Hindlimb muscle (tissue), 1 donor: ENCODE measurements at regions not wholly inside any gene's neighbourhood (a gene's known extent, or its start where the extent isn't known, plus 50 kb on each side); places are given as distances from the start of the nearest gene placed in this dataset.
"Not testable (repeated sequence)": the region's sequence is repeated elsewhere in the genome, so short reads cannot be mapped to it uniquely, and the experiment has no call there.

Experiments
- DNase-seq: peaks from one replicate; pipeline ENCODE4 v3.0.0-alpha.2; 2013

DNA sequence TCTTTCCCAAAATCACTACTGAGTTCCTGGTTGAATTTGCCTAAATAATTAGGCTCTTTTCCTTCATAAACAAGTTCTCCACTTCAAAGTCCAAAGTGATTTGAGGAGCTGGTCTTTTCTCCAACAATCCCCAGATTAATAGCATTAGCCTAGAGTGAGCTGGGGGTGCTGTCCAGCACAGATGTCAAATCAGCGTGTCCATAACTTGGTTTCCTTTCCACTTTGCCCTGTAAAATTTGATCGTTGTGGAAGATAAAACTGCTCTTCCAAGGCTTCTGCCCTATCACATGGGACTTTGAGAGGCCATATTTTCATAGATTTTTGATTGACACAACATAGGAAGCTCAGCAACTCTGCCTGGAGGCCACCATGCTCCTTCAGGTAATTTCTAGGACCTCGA lies 134.7 kb upstream of the RORB start:
- DNase-seq, result no peak

DNA sequence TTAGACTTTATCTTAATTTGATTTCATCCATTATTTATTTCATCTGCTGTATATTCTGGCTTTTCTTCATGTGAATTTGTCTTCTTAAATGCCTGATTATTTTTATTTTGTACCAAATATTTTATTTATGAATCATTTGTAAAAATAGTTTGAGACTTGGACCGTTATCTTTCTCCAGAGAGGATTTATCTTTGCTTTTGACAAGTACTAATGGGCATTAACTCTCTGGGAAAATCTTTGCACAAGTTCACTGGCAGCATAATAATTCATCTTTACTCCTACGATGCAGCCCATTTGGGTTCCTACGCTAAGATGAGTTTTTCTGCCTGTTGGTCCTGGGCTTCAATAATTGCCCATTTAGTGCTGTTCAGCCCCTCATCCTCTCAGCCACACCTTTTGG lies 131.0 kb upstream of the RORB start:
- no peak for DNase-seq

DNA sequence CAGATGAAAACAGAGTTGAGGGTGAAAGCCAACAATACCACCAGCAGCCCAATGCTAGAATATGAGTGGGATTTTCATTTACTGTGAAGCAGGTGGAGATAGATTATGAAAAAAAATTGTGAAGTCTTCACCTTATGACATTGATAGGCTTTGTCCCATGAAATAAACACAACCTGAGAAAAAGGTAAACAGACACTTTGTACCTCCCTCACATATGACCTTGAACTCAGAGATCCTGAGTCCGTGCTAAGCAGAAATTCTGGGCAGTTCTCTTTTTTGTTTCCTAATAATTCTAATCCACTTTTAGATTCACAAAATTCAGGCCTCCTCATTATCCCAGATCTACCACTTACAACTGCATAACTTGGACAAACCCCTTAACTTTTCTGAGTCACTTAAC lies 127.3 kb upstream of the RORB start:
- no peak for DNase-seq

DNA sequence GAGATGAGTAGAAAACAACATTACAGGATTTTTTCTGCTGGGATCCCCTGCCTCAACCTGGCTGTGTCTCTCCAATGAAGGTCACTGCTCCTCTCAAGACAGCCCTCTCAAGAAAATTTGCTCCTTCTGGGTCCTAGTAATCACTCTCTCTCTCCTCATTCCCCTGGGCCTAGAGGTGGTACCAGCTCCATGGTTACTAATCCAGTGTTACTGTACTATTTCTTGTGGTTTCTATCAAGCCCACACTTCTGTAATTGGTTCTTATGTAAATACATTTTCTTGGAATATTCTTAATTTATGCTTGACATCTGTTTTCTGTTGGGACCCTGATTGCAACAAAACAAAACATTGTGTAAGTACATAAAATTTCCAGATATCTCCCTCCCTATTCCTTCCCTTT lies 123.8 kb upstream of the RORB start:
- no peak for DNase-seq

DNA sequence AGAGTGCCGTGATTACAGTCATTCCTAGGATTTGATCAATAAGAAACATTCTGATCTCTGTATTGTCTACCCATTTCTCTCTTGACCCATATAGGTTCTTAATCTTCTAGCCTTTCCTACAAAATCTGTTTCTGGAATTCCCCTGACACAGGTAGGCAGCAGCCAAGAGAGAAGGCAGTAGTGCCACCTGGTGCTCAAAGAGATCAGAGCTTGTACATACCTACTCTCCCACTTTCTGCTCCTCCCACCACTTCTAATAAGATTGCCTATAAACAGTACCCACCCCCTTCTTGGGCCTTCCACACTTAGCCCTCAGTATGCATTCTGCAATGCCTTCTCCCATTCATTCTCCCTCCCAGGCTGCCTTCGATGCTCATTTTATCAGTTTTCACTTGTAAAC lies 117.4 kb upstream of the RORB start:
- no peak for DNase-seq

DNA sequence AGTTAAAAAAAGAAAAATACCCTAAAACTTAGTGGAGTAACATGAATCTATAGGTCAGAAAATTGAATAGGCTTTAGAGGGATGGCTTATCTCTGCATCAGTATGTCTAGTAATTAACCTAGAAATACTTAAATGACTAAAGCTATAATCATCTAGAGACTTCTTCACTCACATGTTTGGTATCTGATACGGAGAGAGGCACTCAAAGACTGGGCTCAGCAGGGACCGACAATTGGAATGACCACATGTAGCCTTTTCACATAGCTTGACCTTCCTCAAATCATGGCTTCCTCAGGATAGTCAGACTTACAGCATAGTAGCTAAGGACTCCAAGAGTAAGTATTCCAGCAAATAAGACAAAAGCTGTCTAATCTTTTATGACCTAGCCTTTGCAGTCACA lies 105.3 kb upstream of the RORB start:
- DNase-seq, result no peak

DNA sequence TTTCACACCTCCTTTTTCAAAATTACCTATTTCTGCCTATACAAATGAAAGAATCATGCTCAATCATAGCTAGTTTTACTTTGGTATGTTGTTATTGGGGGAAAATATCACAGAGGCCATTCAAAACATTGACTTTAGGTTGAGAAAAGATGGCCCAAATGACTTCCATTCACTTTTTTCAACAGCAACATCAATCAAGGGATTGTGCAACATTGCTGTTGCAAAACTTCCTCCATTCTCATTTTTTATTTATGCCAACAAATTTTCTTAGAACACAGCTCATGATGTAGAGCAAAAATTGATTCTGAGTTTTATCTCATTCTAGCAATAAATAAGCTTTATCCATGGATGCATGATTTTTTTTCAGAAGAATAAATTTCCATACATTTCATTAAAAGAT lies 93.6 kb upstream of the RORB start:
- DNase-seq, result no peak

DNA sequence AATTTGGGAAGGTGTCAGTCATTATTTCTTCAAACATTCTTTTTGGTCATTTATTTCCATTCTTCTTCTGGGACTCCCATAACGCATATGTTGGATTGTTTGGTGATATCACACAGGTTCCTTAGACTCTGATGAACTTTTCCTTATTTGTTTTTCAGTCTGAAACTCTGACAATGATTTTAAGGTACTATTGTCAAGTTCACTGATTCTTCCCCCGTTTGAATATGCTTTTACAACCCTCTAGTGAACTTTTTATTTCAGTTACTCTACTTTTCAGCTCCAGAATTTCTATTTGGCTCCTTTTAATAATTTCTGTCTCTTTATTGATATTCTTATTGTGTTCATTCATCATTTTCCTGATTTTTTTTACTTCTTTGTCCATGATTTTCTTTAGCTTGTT lies 92.5 kb upstream of the RORB start:
- DNase-seq, result no peak

DNA sequence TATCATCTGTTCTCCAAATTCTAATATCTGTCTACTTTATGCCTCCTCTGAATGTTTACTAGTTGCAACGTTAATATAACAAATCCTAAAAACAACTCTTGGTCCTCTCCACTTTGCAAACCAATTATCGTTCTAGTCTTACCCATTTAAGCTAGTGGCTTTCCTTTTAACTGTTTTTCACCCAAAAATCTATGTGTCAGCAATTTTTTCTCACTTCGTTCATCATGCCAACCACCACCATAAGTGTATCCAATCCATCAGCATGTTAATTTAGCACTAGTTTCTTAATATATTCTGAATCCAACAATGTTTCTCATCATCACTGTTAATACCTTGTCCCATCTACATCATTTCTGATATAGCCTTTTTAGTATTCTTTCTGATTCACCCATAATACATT lies 90.0 kb upstream of the RORB start:
- DNase-seq, result no peak

DNA sequence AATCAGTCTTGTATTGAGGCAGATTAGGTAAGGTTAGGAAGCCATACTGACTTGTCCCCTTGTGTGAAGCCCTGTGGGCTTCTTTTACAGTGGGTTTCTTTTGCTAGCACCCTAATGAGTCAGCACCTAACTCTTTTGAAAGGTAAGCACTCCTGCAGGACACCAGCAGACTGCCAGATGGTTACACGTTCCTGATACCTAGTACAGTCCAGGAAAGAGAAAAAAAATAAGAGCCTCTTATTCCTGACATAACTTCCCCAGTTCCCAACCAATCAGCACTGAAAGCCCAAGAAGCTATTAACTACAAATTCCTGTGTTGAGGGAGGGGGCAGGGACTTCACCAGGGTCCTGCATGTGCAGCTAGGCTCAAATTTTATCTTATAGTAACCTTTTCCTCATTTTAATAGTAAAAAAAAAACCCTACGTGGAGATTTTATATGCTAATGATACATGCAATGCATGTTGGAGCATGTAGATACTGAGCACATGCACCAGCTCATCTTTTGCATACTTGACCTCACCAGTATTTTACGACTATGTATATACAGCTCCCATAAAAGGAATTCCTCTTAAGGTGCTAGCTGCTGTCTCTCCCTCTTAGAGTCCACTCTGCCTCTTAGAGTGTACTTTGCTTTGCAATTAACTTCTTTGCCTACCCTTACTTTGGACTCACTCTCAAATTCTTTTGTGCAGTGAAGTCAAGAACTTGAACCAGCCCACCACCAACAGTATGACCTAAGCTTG lies 84.7 kb upstream of the RORB start:
- DNase-seq, result no peak

DNA sequence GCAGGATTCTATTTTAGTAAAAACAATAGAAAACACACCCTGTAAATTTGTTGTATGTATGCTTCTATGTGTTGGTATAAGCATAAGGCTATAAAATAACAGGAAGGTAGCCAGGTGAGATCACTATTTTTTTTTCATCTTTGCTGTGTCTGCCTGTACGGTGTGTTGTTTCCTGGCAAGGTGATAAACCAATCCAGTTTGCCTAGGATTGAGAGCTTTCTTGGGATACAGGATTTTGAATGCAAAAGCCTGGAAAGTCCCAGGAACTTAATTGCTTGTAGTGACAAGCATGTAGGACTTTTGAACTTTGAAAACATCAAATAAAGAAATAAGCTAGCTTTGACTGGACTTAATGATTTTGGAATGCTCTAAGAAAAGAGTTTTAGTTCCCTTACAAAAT lies 83.3 kb upstream of the RORB start:
- DNase-seq, result no peak

DNA sequence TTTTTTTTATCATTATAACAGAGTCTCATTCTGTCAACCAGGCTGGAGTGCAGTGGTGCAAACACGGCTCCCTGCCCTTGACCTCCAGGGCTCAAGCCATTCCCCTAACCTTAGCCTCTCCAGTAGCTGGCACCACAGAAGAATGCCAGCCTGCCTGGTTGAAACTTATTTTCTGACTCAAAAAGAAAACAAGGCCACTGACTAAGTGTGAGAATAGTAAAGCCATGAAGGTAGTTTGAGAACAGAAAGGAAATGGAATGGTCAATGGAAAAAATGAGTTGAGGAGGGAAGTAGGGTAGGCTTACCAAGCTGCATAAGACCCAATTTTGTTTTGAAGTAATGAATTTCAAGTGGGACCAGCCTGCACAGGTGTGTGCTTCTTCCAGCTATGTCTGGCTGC lies 82.8 kb upstream of the RORB start:
- no peak for DNase-seq

DNA sequence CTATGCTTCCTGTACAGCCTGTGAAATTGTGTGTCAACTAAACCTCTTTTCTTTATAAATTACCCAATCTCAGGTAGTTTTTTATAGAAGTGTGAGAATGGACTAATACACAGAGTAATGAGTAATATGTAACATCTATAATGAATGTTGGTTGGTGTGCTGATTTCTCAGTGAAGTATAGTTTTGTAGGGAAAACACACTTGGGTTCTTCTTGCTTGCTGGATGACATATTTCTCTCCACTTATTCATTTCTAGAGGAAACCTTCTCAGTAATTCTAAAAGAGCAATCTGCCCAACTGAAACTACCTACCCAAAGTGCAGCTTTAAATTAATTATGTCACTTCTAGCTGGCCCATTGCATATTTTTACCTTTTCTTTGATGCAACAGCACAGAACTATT lies 81.1 kb upstream of the RORB start:
- no peak for DNase-seq

DNA sequence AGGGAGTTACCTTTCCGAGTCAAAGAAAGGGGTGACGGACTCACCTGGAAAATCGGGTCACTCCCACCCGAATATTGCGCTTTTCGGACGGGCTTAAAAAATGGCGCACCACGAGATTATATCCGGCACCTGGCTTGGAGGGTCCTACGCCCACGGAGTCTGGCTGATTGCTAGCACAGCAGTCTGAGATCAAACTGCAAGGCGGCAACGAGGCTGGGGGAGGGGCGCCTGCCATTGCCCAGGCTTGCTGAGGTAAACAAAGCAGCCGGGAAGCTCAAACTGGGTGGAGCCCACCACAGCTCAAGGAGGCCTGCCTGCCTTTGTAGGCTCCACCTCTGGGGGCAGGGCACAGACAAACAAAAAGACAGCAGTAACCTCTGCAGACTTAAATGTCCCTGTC lies 72.6 kb upstream of the RORB start:
- not testable (repeated sequence) for DNase-seq

DNA sequence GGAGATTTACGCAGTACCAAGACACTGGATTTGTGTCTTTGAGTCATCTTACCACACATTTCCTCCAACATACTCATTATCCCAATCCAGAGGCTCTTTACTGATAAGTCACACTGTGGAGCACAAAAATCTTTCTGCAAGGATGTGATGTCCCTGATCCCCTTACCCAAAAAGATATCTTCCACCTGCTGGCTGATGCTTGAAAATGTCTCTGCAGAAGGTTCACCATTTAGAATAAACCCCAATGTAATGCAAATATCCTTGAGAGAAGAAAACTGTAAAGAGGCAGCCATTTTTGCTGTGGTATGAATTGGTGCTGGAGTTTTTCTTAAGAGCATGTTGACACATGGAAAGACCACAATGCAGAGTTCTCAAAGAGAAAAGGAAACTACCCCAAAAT lies 65.7 kb upstream of the RORB start:
- no peak for DNase-seq

DNA sequence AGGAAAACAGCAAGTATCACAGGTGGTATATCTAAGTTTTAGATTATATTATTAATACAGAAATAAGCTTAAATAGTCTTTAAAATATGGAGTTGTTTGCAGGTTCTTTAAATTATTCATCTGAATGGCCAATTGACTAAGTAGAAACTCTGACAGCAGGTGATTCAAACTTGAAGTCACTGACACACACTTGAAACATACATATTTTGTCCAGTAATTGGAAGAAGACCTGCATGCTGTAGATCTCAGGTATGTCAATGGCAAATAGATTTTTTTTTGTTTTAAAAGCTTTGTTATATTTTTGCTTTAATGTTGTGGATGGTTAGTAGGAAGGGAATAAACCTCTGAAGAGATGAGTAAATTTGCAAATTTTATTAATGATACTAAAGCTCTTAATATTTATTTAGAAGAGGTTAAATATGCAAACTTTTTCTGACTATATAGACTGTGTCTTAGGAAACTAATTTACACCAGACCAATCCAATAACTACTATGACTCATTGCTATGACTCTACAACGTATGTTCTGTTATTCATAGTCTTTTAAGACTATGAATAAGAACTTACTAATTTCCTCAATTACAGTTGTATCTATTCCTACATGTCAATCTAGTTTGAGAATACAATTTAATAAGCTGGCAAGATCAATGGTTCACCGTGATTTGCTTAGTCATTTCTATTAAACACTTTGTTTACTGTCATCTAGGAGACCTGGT lies 53.9 kb upstream of the RORB start:
- DNase-seq, result no peak

DNA sequence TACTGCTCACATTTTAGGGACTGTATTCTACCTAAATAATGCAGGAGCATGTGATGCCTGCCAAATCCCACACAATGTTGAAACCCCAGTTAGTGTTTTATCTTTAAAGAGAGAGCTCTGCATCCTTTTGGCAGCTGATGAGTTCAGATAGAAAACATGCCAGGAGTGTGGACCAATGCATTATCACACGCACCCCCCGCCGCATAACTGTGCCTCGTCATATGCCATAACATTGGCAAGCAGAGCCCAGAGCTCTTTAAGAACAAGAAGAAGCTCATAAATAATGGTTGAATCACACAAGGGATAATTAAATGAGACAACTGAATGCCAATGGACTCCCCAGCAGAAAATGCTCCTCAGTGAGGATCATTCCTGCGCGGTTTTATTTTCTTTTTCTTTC lies 52.8 kb upstream of the RORB start:
- DNase-seq, result no peak
